Spleen (tissue), 7 donors: ENCODE measurements at regions not wholly inside any gene's neighbourhood (a gene's known extent, or its start where the extent isn't known, plus 50 kb on each side); places are given as distances from the start of the nearest gene placed in this dataset.
A peak's percentile ranks its signal among the peaks of the same experiment; 100 is the strongest.

Source experiments
- CTCF ChIP-seq, 11 experiments: fragments of 200-600 bp in 7 of 11; fragments of 450-650 bp in 4 of 11; sonication (generic) in 4 of 11; IDR thresholded peaks in 8 of 11; conservative IDR thresholded peaks in 3 of 11; 1 replicate in 7 of 11; 2 replicates in 4 of 11; pipeline versions ENCODE4 v1.4.0 to v1.8.0; 2016 to 2021; ENCODE audit warnings: antibody characterized with exemption in 11 of 11, inconsistent platforms in 4 of 11, mild to moderate bottlenecking in 1 of 11
- POLR2A ChIP-seq, 3 donors: fragments of 450-650 bp; IDR thresholded peaks; one replicate each; pipeline ENCODE4 v1.5.1; 2017; ENCODE audit warnings: antibody characterized with exemption in 3 of 3, mild to moderate bottlenecking in 1 of 3
- donor health status: DM: no; HTN: no; CAD: no; lungs with moderate emphysema.
- donor health status: DM: no; HTN: no; CAD: no.
- donor health status: DM: no; HTN: no; CAD: no.

- TF ChIP-seq POLR2A (IDR thresholded peaks at IDR 0.05) (no peak), CTCF (IDR thresholded peaks at IDR 0.05 in 8 of 11, conservative IDR thresholded peaks at IDR 0.05 in 3 of 11) (peak in 9 of 11 experiments; percentile 20 to 78 (median 60))
These were observed 590.0 kb downstream of the METTL15 start for GRCh38 chr11:28697920-28698827.
